ENCODE measurements at regions not wholly inside any gene's neighbourhood (a gene's known extent, or its start where the extent isn't known, plus 50 kb on each side); places are given as distances from the start of the nearest gene placed in this dataset.

GRCh38 chr22:48679656-48680555, 1147.8 kb downstream of the BRD1 start:
- DNase-seq (ENCODE audit: low read depth in 2 of 2) = no peak

GRCh38 chr22:48678171-48679135, 1149.2 kb downstream of the BRD1 start:
- no peak for DNase-seq (ENCODE audit: low read depth in 2 of 2)

- no peak for DNase-seq (ENCODE audit: low read depth in 2 of 2)
Measured at GRCh38 chr22:48677621-48678020, 1150.1 kb downstream of the BRD1 start.

- DNase-seq (ENCODE audit: low read depth in 2 of 2) = no peak
Measured at GRCh38 chr22:48677168-48677520, 1150.5 kb downstream of the BRD1 start.

GRCh38 chr22:48676266-48677167, 1151.2 kb downstream of the BRD1 start:
- no peak for DNase-seq (ENCODE audit: low read depth in 2 of 2)

- DNase-seq (ENCODE audit: low read depth in 2 of 2) = no peak
Measured at GRCh38 chr22:48675830-48676145, 1151.9 kb downstream of the BRD1 start.

- no peak for DNase-seq (ENCODE audit: low read depth in 2 of 2)
Measured at GRCh38 chr22:48675141-48675829, 1152.4 kb downstream of the BRD1 start.

- no peak for DNase-seq (ENCODE audit: low read depth in 2 of 2)
Measured at GRCh38 chr22:48673806-48674500, 1153.7 kb downstream of the BRD1 start.

GRCh38 chr22:48672387-48672786, 1155.3 kb downstream of the BRD1 start:
- no peak for DNase-seq (ENCODE audit: low read depth in 2 of 2)

- DNase-seq (ENCODE audit: low read depth in 2 of 2) = no peak
Measured at GRCh38 chr22:48670731-48671130, 1156.9 kb downstream of the BRD1 start.

GRCh38 chr22:48669986-48670716, 1157.5 kb downstream of the BRD1 start:
- no peak for DNase-seq (ENCODE audit: low read depth in 2 of 2)

GRCh38 chr22:48669226-48669625, 1158.4 kb downstream of the BRD1 start:
- no peak for DNase-seq (ENCODE audit: low read depth in 2 of 2)

GRCh38 chr22:48667289-48667688, 1160.4 kb downstream of the BRD1 start:
- no peak for DNase-seq (ENCODE audit: low read depth in 2 of 2)

- no peak for DNase-seq (ENCODE audit: low read depth in 2 of 2)
Measured at GRCh38 chr22:48666620-48667019, 1161.1 kb downstream of the BRD1 start.

GRCh38 chr22:48665311-48665995, 1162.2 kb downstream of the BRD1 start:
- DNase-seq (ENCODE audit: low read depth in 2 of 2) = no peak

- no peak for DNase-seq (ENCODE audit: low read depth in 2 of 2)
Measured at GRCh38 chr22:48664586-48664985, 1163.1 kb downstream of the BRD1 start.

- no peak for DNase-seq (ENCODE audit: low read depth in 2 of 2)
Measured at GRCh38 chr22:48663297-48663696, 1164.4 kb downstream of the BRD1 start.

- no peak for DNase-seq (ENCODE audit: low read depth in 2 of 2)
Measured at GRCh38 chr22:48662476-48663135, 1165.1 kb downstream of the BRD1 start.

GRCh38 chr22:48661984-48662383, 1165.7 kb downstream of the BRD1 start:
- no peak for DNase-seq (ENCODE audit: low read depth in 2 of 2)
